Mesenchymal stem cell (in vitro differentiated cells and primary cell): ENCODE measurements at regions not wholly inside any gene's neighbourhood (a gene's known extent, or its start where the extent isn't known, plus 50 kb on each side); places are given as distances from the start of the nearest gene placed in this dataset.
"Not testable (repeated sequence)": the region's sequence is repeated elsewhere in the genome, so short reads cannot be mapped to it uniquely, and the experiment has no call there.

Source experiments
- DNase-seq: peaks from one replicate; pipeline ENCODE4 v3.0.0-alpha.2; 2013
- H2AFZ ChIP-seq: one replicate; pipeline ENCODE4 v1.6.1; 2013; ENCODE audit warnings: low read depth, mild to moderate bottlenecking, control low read depth, inconsistent platforms, low read length, moderate library complexity
- H2AK5ac ChIP-seq: 2 replicates; pipeline ENCODE4 v1.6.1; 2013; ENCODE audit warnings: low read length, moderate library complexity, mild to moderate bottlenecking, inconsistent platforms; ENCODE audit not compliant: severe bottlenecking
- H2BK120ac ChIP-seq: one replicate; pipeline ENCODE4 v1.6.1; 2013; ENCODE audit warnings: low read depth, mild to moderate bottlenecking, inconsistent platforms, low read length, moderate library complexity
- H2BK12ac ChIP-seq, 2 experiments: one replicate each; pipeline ENCODE4 v1.6.1; 2013; ENCODE audit warnings: inconsistent platforms in 2 of 2, low read length in 2 of 2, mild to moderate bottlenecking in 2 of 2, moderate library complexity in 2 of 2, control low read depth in 1 of 2
- H2BK15ac ChIP-seq: one replicate; pipeline ENCODE4 v1.6.1; 2013; ENCODE audit warnings: mild to moderate bottlenecking, low read depth, inconsistent platforms; ENCODE audit not compliant: poor library complexity, severe bottlenecking
- H2BK5ac ChIP-seq: 2 replicates; pipeline ENCODE4 v1.6.1; 2013; ENCODE audit warnings: low read depth, mild to moderate bottlenecking, low read length, control low read depth, inconsistent platforms; ENCODE audit not compliant: poor library complexity, severe bottlenecking
- H3K14ac ChIP-seq, 2 experiments: one replicate each; pipeline ENCODE4 v1.6.1; 2013; ENCODE audit warnings: inconsistent platforms in 2 of 2, low read length in 2 of 2, control low read depth in 1 of 2, mild to moderate bottlenecking in 1 of 2, moderate library complexity in 1 of 2
- H3K18ac ChIP-seq, 2 experiments: one replicate each; pipeline ENCODE4 v1.6.1; 2013; ENCODE audit warnings: inconsistent platforms in 2 of 2, low read length in 2 of 2, control low read depth in 1 of 2, low read depth in 1 of 2, mild to moderate bottlenecking in 1 of 2
- H3K23ac ChIP-seq, 2 experiments: one replicate each; pipeline ENCODE4 v1.6.1; 2013; ENCODE audit warnings: inconsistent platforms in 2 of 2, low read length in 2 of 2, mild to moderate bottlenecking in 2 of 2, moderate library complexity in 2 of 2, control low read depth in 1 of 2
- H3K27ac ChIP-seq: 2 replicates; pipeline ENCODE4 v1.5.1; 2013; ENCODE audit warnings: mild to moderate bottlenecking, moderate library complexity, low read length, control low read depth, inconsistent platforms; ENCODE audit not compliant: poor library complexity, severe bottlenecking
- H3K27me3 ChIP-seq, 2 experiments: 2 replicates each; pipeline versions ENCODE4 v1.6.1 to v1.7.0; 2013; ENCODE audit warnings: low read length in 2 of 2, mild to moderate bottlenecking in 2 of 2, moderate library complexity in 2 of 2, control low read depth in 1 of 2, inconsistent platforms in 1 of 2; ENCODE audit not compliant: control insufficient read depth in 1 of 2, insufficient read depth in 1 of 2
- H3K36me3 ChIP-seq, 2 experiments: 2 replicates each; pipeline versions ENCODE4 v1.6.1 to v1.7.0; 2013; ENCODE audit warnings: low read length in 2 of 2, control low read depth in 1 of 2, inconsistent platforms in 1 of 2, low read depth in 1 of 2, mild to moderate bottlenecking in 1 of 2; ENCODE audit not compliant: insufficient read depth in 2 of 2, control insufficient read depth in 1 of 2
- H3K4ac ChIP-seq, 2 experiments: one replicate each; pipeline ENCODE4 v1.6.1; 2013; ENCODE audit warnings: inconsistent platforms in 2 of 2, low read length in 2 of 2, mild to moderate bottlenecking in 2 of 2, moderate library complexity in 2 of 2, control low read depth in 1 of 2, low read depth in 1 of 2
- H3K4me1 ChIP-seq: 2 replicates; pipeline ENCODE4 v1.6.1; 2013; ENCODE audit warnings: low read depth, low read length, control low read depth; ENCODE audit not compliant: control insufficient read depth, insufficient read depth
- H3K4me2 ChIP-seq: 2 replicates; pipeline ENCODE4 v1.6.1; 2013; ENCODE audit warnings: low read length, mild to moderate bottlenecking, inconsistent platforms; ENCODE audit not compliant: poor library complexity, severe bottlenecking
- H3K4me3 ChIP-seq, 2 experiments: 2 replicates each; pipeline versions ENCODE4 v1.5.1 to v1.7.0; 2013; ENCODE audit warnings: low read length in 2 of 2, mild to moderate bottlenecking in 2 of 2, control low read depth in 1 of 2, low read depth in 1 of 2; ENCODE audit not compliant: insufficient read depth in 1 of 2
- H3K79me1 ChIP-seq: replicated peaks from 2 replicates; pipeline ENCODE4 v1.6.1; 2013; ENCODE audit warnings: mild to moderate bottlenecking, control low read depth, low read length, inconsistent platforms; ENCODE audit not compliant: poor library complexity, severe bottlenecking
- H3K9ac ChIP-seq: 2 replicates; pipeline ENCODE4 v1.7.0; 2013; ENCODE audit warnings: mild to moderate bottlenecking, low read length, moderate library complexity
- H3K9me3 ChIP-seq: 2 replicates; pipeline ENCODE4 v1.7.0; 2013; ENCODE audit warnings: mild to moderate bottlenecking, low read length; ENCODE audit not compliant: control insufficient read depth
- H4K8ac ChIP-seq: one replicate; pipeline ENCODE4 v1.6.1; 2013; ENCODE audit warnings: inconsistent platforms, mild to moderate bottlenecking, low read length, moderate library complexity
- H4K91ac ChIP-seq: one replicate; pipeline ENCODE4 v1.6.1; 2013; ENCODE audit warnings: mild to moderate bottlenecking, low read length, inconsistent platforms
- WGBS: methylation state at CpG from one replicate; pipeline ENCODE4 v1.1.7; 2013; ENCODE audit warnings: mixed read lengths; 5-methylcytosine and 5-hydroxymethylcytosine counted together

GRCh38 chr3:139136469-139137202 is 91.9 kb upstream of the PRR23C start:
- 34% methylated on average over 3 of the region's 7 CpGs for WGBS
- H3K36me3 ChIP-seq = no peaks in the 10 kb centered on the region
- H4K8ac ChIP-seq = no peak overlapping the region

DNA sequence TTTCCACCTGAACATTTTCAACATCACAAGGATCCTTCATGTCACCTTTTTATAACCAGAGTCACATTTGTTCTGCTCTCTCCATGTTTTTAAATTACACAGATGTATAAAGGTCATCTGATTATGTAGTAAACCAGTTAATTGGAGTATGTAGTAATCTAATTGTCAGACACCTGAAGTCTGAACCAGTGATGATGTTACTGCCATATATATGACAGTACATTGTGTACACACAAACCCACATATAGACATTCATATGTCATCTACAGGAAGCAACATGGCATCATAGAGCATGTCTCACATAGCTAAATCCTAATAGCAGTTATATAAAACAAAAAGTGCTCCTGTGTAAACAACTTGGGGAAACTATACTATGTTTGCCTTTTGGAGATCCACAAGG is 95.9 kb upstream of the PRR23C start:
- Histone ChIP-seq H3K9ac (no peak overlapping the region), H3K4ac (no peak overlapping the region), H2BK5ac (no peak overlapping the region), H3K23ac (no peak overlapping the region), H3K36me3 (no peaks in the 10 kb centered on the region), H3K27ac (no peak overlapping the region), H2BK15ac (no peak overlapping the region), H3K79me1 (no peaks in the 10 kb centered on the region), H2BK12ac (no peak overlapping the region), H3K4me3 (no peak overlapping the region), H3K9me3 (no peaks in the 10 kb centered on the region), H4K8ac (no peak overlapping the region), H2AK5ac (no peak overlapping the region), H3K4me1 (no peaks in the 10 kb centered on the region), H2AFZ (no peak overlapping the region), H4K91ac (no peak overlapping the region), H3K27me3 (peaks cover 0 to under 1% of the 10 kb centered on the region in 2 experiments), H3K14ac (no peak overlapping the region), H3K4me2 (no peak overlapping the region), H2BK120ac (no peak overlapping the region), H3K18ac (no peak overlapping the region)
- no peak for DNase-seq

More at GRCh38 chr3:139136469-139137202, 91.9 kb upstream of the PRR23C start:
- Histone ChIP-seq H2AK5ac (no peak overlapping the region), H3K18ac (no peak overlapping the region), H2BK120ac (no peak overlapping the region), H3K79me1 (no peaks in the 10 kb centered on the region), H3K4me2 (no peak overlapping the region), H2BK12ac (no peak overlapping the region), H3K27me3 (peaks cover 0 to 14% of the 10 kb centered on the region in 2 experiments), H3K9ac (no peak overlapping the region), H3K23ac (no peak overlapping the region), H2BK5ac (no peak overlapping the region), H3K27ac (no peak overlapping the region), H3K14ac (no peak overlapping the region), H3K4me1 (no peaks in the 10 kb centered on the region), H3K4ac (no peak overlapping the region), H3K4me3 (no peak overlapping the region), H4K91ac (no peak overlapping the region), H2AFZ (no peak overlapping the region), H2BK15ac (no peak overlapping the region), H3K9me3 (no peaks in the 10 kb centered on the region)
- no peak for DNase-seq

GRCh38 chr3:139145980-139146379 is 101.3 kb upstream of the PRR23C start:
- not testable (repeated sequence) for H3K4me1 ChIP-seq, DNase-seq, H3K23ac ChIP-seq, H3K4me2 ChIP-seq, H4K91ac ChIP-seq, H2AK5ac ChIP-seq, H3K9me3 ChIP-seq, H2BK120ac ChIP-seq, H2BK5ac ChIP-seq, H3K9ac ChIP-seq, H3K4ac ChIP-seq, H3K36me3 ChIP-seq, H3K79me1 ChIP-seq, H3K4me3 ChIP-seq, H2AFZ ChIP-seq, H2BK12ac ChIP-seq, H3K27ac ChIP-seq, H2BK15ac ChIP-seq, H3K14ac ChIP-seq, H4K8ac ChIP-seq, H3K27me3 ChIP-seq, H3K18ac ChIP-seq
- 13% methylated on average over 1 of the region's 4 CpGs for WGBS

- Histone ChIP-seq H3K79me1 (no peaks in the 10 kb centered on the region), H4K8ac (no peak overlapping the region), H3K4me3 (no peak overlapping the region), H2BK12ac (no peak overlapping the region), H2AK5ac (no peak overlapping the region), H3K9ac (no peak overlapping the region), H3K4ac (no peak overlapping the region), H2AFZ (no peak overlapping the region), H4K91ac (no peak overlapping the region), H3K9me3 (no peaks in the 10 kb centered on the region), H3K14ac (no peak overlapping the region), H3K4me2 (no peak overlapping the region), H2BK15ac (no peak overlapping the region), H3K27me3 (no peaks in the 10 kb centered on the region), H3K18ac (no peak overlapping the region), H2BK120ac (no peak overlapping the region), H3K4me1 (no peaks in the 10 kb centered on the region), H3K27ac (no peak overlapping the region), H2BK5ac (no peak overlapping the region), H3K36me3 (no peaks in the 10 kb centered on the region), H3K23ac (no peak overlapping the region)
- DNase-seq = no peak
- no CpG with 5 or more reads among the region's 1 CpG for WGBS
Measured at GRCh38 chr3:139151530-139151929, 106.8 kb upstream of the PRR23C start.
